CD4-positive, alpha-beta T cell treated with Interleukin-4 for 1 hour (primary cell): ENCODE measurements at regions not wholly inside any gene's neighbourhood (a gene's known extent, or its start where the extent isn't known, plus 50 kb on each side); places are given as distances from the start of the nearest gene placed in this dataset.
A peak's percentile ranks its signal among the peaks of the same experiment; 100 is the strongest.

Experiments used
- DNase-seq, 2 donors: peaks; one replicate each; pipeline ENCODE4 v3.0.0-alpha.2; 2020 to 2022

GRCh38 chr12:90020881-90021280 is 312.2 kb upstream of the ATP2B1 start:
- no peak for DNase-seq

GRCh38 chr12:90020436-90020835 is 311.8 kb upstream of the ATP2B1 start:
- no peak for DNase-seq

- DNase-seq, result no peak
Observed at GRCh38 chr12:90020014-90020413, 311.4 kb upstream of the ATP2B1 start.

- no peak for DNase-seq
Observed at GRCh38 chr12:90017316-90017715, 308.7 kb upstream of the ATP2B1 start.

- DNase-seq, result no peak
Observed at GRCh38 chr12:90015228-90015627, 306.6 kb upstream of the ATP2B1 start.

GRCh38 chr12:90013409-90013808 is 304.8 kb upstream of the ATP2B1 start:
- DNase-seq, result peak; percentile 43 to 44

GRCh38 chr12:90010089-90010488 is 301.5 kb upstream of the ATP2B1 start:
- DNase-seq, result no peak

- no peak for DNase-seq
Observed at GRCh38 chr12:90008277-90008676, 299.6 kb upstream of the ATP2B1 start.

- DNase-seq, result no peak
Observed at GRCh38 chr12:90004319-90005074, 295.9 kb upstream of the ATP2B1 start.

- no peak for DNase-seq
Observed at GRCh38 chr12:90003688-90004087, 295.1 kb upstream of the ATP2B1 start.

GRCh38 chr12:90000721-90001120 is 292.1 kb upstream of the ATP2B1 start:
- DNase-seq, result no peak

GRCh38 chr12:89999699-90000505 is 291.3 kb upstream of the ATP2B1 start:
- no peak for DNase-seq

GRCh38 chr12:89995870-89996269 is 287.2 kb upstream of the ATP2B1 start:
- DNase-seq, result no peak

- no peak for DNase-seq
Observed at GRCh38 chr12:89994911-89995310, 286.3 kb upstream of the ATP2B1 start.

GRCh38 chr12:89993632-89994031 is 285.0 kb upstream of the ATP2B1 start:
- DNase-seq, result no peak

- peak in 1 of 2 donors; percentile 9 for DNase-seq
Observed at GRCh38 chr12:89992668-89993451, 284.2 kb upstream of the ATP2B1 start.

GRCh38 chr12:89991807-89992590 is 283.4 kb upstream of the ATP2B1 start:
- DNase-seq, result no peak

- DNase-seq, result no peak
Observed at GRCh38 chr12:89988188-89988915, 279.7 kb upstream of the ATP2B1 start.

- no peak for DNase-seq
Observed at GRCh38 chr12:89985935-89986334, 277.3 kb upstream of the ATP2B1 start.

GRCh38 chr12:89984846-89985245 is 276.2 kb upstream of the ATP2B1 start:
- no peak for DNase-seq

- DNase-seq, result no peak
Observed at GRCh38 chr12:89983622-89984021, 275.0 kb upstream of the ATP2B1 start.

- DNase-seq, result peak in 1 of 2 donors; percentile 19
Observed at GRCh38 chr12:89980236-89980635, 271.6 kb upstream of the ATP2B1 start.
